ENCODE measurements at regions not wholly inside any gene's neighbourhood (a gene's known extent, or its start where the extent isn't known, plus 50 kb on each side); places are given as distances from the start of the nearest gene placed in this dataset.

- no peak for ATAC-seq
- ChIA-PET CTCF (no interaction called here), POLR2A (no interaction called here)
Observed at GRCh38 chr6:14450133-14450504, 332.5 kb downstream of the CD83 start.

More at GRCh38 chr6:14450133-14450504, 332.5 kb downstream of the CD83 start:
- Histone ChIP-seq H3K9me2 (ENCODE audit: insufficient read depth) (no peaks in the 10 kb centered on the region), H3K36me3 (ENCODE audit: control insufficient read depth in 1 of 2, insufficient read depth in 2 of 2, low read length in 2 of 2) (no peaks in the 10 kb centered on the region), H3K9ac (ENCODE audit: low read length) (no peak overlapping the region), H3K79me2 (ENCODE audit: insufficient read depth, low read length) (no peaks in the 10 kb centered on the region), H3K4me2 (ENCODE audit: low read length) (no peak overlapping the region), H3K4me1 (ENCODE audit: control insufficient read depth in 1 of 2, insufficient read depth in 2 of 2, low read length in 2 of 2) (no peaks in the 10 kb centered on the region), H3K27me3 (ENCODE audit: insufficient read depth, low read length) (no peaks in the 10 kb centered on the region), H3K4me3 (replicated peaks in 1 of 2; ENCODE audit: low read depth in 1 of 2, low read length in 2 of 2) (no peak overlapping the region), H3K27ac (ENCODE audit: low read depth, low read length) (no peak overlapping the region), H2AFZ (ENCODE audit: low read depth, low read length, poor library complexity, severe bottlenecking) (no peak overlapping the region), H3K9me3 (ENCODE audit: control insufficient read depth in 1 of 2, insufficient read depth in 1 of 2, low read depth in 1 of 2, low read length in 2 of 2) (no peaks in the 10 kb centered on the region), H4K20me1 (ENCODE audit: insufficient read depth) (no peaks in the 10 kb centered on the region)
- no peak for DNase-seq (ENCODE audit: low read depth, low spot score)
- no TSS peak for BruUV-seq (replicated peaks)
- RAD21 ChIA-PET (ENCODE audit: low non-redundant PET in 1 of 2, low total read pairs in 2 of 2, uncharacterized antibody in 2 of 2, unreplicated experiment in 2 of 2): no interaction called here
- TF ChIP-seq SIN3A (IDR thresholded peaks at IDR 0.05; ENCODE audit: low read depth) (no peak), SRF (IDR thresholded peaks at IDR 0.05; ENCODE audit: low read depth) (no peak), EZH2 (IDR thresholded peaks at IDR 0.05) (no peak), JUND (IDR thresholded peaks at IDR 0.05) (no peak), ATF3 (IDR thresholded peaks at IDR 0.05) (no peak), CEBPB (IDR thresholded peaks at IDR 0.05; ENCODE audit: low read depth) (no peak), POLR2A (IDR thresholded peaks at IDR 0.05; ENCODE audit: borderline replicate concordance, extremely low read depth, insufficient read depth, insufficient read length) (no peak), FOSL1 (IDR thresholded peaks at IDR 0.05; ENCODE audit: low read depth) (no peak), CTCF (IDR thresholded peaks at IDR 0.05 in 2 of 3, conservative IDR thresholded peaks at IDR 0.05 in 1 of 3; ENCODE audit: borderline replicate concordance in 1 of 3, insufficient read depth in 1 of 3, low read depth in 2 of 3, low read length in 2 of 3) (no peak)
- TF ChIP-seq, protein P1, sequence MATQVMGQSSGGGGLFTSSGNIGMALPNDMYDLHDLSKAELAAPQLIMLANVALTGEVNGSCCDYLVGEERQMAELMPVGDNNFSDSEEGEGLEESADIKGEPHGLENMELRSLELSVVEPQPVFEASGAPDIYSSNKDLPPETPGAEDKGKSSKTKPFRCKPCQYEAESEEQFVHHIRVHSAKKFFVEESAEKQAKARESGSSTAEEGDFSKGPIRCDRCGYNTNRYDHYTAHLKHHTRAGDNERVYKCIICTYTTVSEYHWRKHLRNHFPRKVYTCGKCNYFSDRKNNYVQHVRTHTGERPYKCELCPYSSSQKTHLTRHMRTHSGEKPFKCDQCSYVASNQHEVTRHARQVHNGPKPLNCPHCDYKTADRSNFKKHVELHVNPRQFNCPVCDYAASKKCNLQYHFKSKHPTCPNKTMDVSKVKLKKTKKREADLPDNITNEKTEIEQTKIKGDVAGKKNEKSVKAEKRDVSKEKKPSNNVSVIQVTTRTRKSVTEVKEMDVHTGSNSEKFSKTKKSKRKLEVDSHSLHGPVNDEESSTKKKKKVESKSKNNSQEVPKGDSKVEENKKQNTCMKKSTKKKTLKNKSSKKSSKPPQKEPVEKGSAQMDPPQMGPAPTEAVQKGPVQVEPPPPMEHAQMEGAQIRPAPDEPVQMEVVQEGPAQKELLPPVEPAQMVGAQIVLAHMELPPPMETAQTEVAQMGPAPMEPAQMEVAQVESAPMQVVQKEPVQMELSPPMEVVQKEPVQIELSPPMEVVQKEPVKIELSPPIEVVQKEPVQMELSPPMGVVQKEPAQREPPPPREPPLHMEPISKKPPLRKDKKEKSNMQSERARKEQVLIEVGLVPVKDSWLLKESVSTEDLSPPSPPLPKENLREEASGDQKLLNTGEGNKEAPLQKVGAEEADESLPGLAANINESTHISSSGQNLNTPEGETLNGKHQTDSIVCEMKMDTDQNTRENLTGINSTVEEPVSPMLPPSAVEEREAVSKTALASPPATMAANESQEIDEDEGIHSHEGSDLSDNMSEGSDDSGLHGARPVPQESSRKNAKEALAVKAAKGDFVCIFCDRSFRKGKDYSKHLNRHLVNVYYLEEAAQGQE (IDR thresholded peaks at IDR 0.05; ENCODE audit: low read depth): no peak
- intact Hi-C loops (cut with micrococcal nuclease): no loop called here

Data from HCT116 (cell line).